Loucy (cell line): ENCODE measurements at regions not wholly inside any gene's neighbourhood (a gene's known extent, or its start where the extent isn't known, plus 50 kb on each side); places are given as distances from the start of the nearest gene placed in this dataset.

Experiments
- EZH2phosphoT487 ChIP-seq: fragments of 200-600 bp; IDR thresholded peaks from 2 replicates; pipeline ENCODE4 v1.6.1; 2018; ENCODE audit warnings: antibody characterized with exemption, mild to moderate bottlenecking, moderate library complexity, borderline replicate concordance
- TF ChIP-seq, protein P1 (sequence below): fragments of 200-600 bp; sonication (generic); conservative IDR thresholded peaks from 2 replicates; pipeline ENCODE4 v1.5.1; 2014; ENCODE audit warnings: mild to moderate bottlenecking, antibody characterized with exemption, low read length

DNA sequence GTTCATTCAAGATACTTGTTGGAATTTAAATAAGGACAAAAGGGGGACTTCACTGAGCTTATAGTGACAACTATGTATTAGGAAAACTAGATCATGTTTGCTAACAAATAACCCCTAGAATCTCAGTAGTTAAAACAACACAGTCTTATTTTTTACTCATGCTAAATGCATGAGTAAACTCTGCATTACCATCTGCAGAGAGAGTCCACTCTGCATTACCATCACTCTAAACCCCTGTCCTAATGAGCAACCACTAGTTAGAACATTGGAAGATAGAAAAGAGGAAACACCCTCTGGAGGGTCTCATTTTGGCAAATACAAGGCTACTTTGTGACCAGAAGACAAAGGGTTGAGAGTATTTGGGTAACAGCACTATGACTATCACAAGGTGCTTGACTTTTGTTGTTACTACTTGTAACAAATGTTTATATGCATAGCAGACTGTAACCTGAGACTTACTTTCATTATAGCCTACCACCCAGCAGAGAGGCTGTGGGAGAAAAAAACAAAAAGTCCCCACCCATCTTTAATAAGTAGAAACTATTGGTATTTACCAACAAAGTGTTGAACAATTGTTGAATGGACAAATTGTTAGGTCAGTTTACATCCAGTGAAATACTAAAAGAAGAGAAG is 99.1 kb downstream of the OXSM start:
- TF ChIP-seq, protein P1, sequence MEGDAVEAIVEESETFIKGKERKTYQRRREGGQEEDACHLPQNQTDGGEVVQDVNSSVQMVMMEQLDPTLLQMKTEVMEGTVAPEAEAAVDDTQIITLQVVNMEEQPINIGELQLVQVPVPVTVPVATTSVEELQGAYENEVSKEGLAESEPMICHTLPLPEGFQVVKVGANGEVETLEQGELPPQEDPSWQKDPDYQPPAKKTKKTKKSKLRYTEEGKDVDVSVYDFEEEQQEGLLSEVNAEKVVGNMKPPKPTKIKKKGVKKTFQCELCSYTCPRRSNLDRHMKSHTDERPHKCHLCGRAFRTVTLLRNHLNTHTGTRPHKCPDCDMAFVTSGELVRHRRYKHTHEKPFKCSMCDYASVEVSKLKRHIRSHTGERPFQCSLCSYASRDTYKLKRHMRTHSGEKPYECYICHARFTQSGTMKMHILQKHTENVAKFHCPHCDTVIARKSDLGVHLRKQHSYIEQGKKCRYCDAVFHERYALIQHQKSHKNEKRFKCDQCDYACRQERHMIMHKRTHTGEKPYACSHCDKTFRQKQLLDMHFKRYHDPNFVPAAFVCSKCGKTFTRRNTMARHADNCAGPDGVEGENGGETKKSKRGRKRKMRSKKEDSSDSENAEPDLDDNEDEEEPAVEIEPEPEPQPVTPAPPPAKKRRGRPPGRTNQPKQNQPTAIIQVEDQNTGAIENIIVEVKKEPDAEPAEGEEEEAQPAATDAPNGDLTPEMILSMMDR: no peak
- no peak for TF ChIP-seq EZH2phosphoT487
